Vagina (tissue), 2 donors: ENCODE measurements at regions not wholly inside any gene's neighbourhood (a gene's known extent, or its start where the extent isn't known, plus 50 kb on each side); places are given as distances from the start of the nearest gene placed in this dataset.

Experiments used
- CTCF ChIP-seq, 3 experiments: fragments of 450-650 bp in 2 of 3; fragments of 200-600 bp in 1 of 3; sonication (generic) in 1 of 3; IDR thresholded peaks; one replicate each; pipeline ENCODE4 v1.5.1; 2017 to 2019; ENCODE audit warnings: antibody characterized with exemption in 3 of 3, mild to moderate bottlenecking in 2 of 3, moderate library complexity in 2 of 3
- POLR2A ChIP-seq, 2 donors: fragments of 450-650 bp; IDR thresholded peaks; one replicate each; pipeline ENCODE4 v1.6.1; 2017; ENCODE audit warnings: antibody characterized with exemption in 2 of 2, mild to moderate bottlenecking in 2 of 2, moderate library complexity in 2 of 2
- POLR2AphosphoS5 ChIP-seq, 2 donors: sonication (generic); formaldehyde crosslinking; IDR thresholded peaks; one replicate each; pipeline ENCODE4 v1.9.0; 2017; ENCODE audit warnings: antibody characterized with exemption in 2 of 2, mild to moderate bottlenecking in 2 of 2, low read depth in 1 of 2; ENCODE audit not compliant: insufficient read depth in 1 of 2

- TF ChIP-seq CTCF (IDR thresholded peaks at IDR 0.05), result no peak
- TF ChIP-seq POLR2A (IDR thresholded peaks at IDR 0.05), result no peak
- TF ChIP-seq POLR2AphosphoS5 (IDR thresholded peaks at IDR 0.05; ENCODE audit: insufficient read depth in 1 of 2, low read depth in 1 of 2), result no peak
Measured at GRCh38 chr20:24752612-24753011, 196.5 kb upstream of the CST7 start.
